ENCODE measurements at regions not wholly inside any gene's neighbourhood (a gene's known extent, or its start where the extent isn't known, plus 50 kb on each side); places are given as distances from the start of the nearest gene placed in this dataset.

DNA sequence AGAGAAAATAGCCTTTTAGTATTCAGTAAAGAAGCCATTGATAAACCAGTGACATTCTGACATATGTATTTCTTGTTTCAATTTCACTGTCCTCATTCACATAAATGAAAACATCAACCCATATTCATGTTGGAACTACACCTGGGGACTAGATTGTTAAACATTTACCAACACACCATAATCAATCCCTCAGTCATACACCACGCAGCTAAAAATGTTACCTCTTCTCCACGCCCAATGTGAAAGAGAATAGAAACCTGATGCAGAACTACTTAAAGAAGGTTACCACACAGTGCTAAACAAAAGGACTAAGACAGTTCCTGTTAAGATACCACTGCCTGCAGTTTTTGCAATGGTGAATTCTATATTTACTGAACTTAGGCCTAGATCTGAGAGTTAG is 518.9 kb downstream of the PRELID2 start:
- TF ChIP-seq, protein P1, sequence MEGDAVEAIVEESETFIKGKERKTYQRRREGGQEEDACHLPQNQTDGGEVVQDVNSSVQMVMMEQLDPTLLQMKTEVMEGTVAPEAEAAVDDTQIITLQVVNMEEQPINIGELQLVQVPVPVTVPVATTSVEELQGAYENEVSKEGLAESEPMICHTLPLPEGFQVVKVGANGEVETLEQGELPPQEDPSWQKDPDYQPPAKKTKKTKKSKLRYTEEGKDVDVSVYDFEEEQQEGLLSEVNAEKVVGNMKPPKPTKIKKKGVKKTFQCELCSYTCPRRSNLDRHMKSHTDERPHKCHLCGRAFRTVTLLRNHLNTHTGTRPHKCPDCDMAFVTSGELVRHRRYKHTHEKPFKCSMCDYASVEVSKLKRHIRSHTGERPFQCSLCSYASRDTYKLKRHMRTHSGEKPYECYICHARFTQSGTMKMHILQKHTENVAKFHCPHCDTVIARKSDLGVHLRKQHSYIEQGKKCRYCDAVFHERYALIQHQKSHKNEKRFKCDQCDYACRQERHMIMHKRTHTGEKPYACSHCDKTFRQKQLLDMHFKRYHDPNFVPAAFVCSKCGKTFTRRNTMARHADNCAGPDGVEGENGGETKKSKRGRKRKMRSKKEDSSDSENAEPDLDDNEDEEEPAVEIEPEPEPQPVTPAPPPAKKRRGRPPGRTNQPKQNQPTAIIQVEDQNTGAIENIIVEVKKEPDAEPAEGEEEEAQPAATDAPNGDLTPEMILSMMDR (IDR thresholded peaks at IDR 0.05; ENCODE audit: insufficient read depth, low read depth, low read length) = no peak
- TF ChIP-seq EZH2 (IDR thresholded peaks at IDR 0.05; ENCODE audit: insufficient read depth, low read length) = no peak

Data from astrocyte (in vitro differentiated cells and primary cell).